ENCODE measurements at regions not wholly inside any gene's neighbourhood (a gene's known extent, or its start where the extent isn't known, plus 50 kb on each side); places are given as distances from the start of the nearest gene placed in this dataset.

DNA sequence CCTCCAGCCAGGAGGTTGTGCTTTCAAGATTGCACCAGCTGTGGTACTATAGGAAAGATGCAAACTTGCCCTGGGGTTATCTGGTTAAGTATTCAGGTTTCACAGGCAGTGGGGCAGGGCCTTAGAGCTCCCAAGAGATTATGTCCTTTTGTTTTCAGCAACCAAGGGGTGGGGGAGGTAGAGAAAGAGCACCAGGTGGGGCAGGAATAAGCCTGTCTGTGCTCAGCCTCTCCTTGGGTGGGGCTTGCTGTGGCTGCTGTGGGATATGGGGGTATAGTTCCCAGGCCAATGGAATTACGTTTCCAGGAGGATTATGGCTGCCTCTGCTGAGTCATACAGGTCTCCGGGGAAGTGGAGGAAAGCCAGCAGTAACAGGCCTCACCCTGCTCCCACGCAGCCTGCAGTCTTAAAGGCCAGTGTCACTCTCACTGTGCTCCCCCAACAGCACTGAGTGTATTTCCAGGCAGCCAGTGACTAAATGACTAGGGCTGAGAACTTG, 508.6 kb downstream of the RWDD3 start:
- peak; percentile 90 for DNase-seq (ENCODE audit: low read depth)
- TF ChIP-seq, protein P1, sequence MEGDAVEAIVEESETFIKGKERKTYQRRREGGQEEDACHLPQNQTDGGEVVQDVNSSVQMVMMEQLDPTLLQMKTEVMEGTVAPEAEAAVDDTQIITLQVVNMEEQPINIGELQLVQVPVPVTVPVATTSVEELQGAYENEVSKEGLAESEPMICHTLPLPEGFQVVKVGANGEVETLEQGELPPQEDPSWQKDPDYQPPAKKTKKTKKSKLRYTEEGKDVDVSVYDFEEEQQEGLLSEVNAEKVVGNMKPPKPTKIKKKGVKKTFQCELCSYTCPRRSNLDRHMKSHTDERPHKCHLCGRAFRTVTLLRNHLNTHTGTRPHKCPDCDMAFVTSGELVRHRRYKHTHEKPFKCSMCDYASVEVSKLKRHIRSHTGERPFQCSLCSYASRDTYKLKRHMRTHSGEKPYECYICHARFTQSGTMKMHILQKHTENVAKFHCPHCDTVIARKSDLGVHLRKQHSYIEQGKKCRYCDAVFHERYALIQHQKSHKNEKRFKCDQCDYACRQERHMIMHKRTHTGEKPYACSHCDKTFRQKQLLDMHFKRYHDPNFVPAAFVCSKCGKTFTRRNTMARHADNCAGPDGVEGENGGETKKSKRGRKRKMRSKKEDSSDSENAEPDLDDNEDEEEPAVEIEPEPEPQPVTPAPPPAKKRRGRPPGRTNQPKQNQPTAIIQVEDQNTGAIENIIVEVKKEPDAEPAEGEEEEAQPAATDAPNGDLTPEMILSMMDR (conservative IDR thresholded peaks at IDR 0.05; ENCODE audit: control insufficient read depth, insufficient read depth, low read depth, low read length), result no peak
- no peak overlapping the region for H3K4me3 ChIP-seq (ENCODE audit: control insufficient read depth, low read depth, low read length)

DNA sequence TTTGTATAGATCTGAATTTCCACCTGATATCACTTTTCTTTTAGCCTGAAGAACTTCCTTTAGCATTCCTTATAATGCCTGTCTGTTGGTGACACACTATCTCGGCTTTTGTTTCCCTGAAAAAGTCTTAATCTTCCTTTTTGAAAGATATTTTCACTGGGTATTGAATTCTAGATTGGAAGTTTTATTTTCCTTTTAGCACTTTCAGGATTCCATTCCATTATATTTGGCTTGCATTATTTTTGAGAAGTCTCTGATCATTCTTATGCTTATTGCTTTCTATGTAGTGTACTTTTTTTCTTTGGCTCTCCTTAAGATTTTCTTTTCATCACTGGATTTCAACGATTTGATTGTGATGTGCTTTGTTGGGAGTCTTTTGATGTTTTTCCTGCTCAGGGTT, 510.7 kb downstream of the RWDD3 start:
- no peak overlapping the region for H3K4me3 ChIP-seq (ENCODE audit: control insufficient read depth, low read depth, low read length)
- DNase-seq (ENCODE audit: low read depth), result no peak
- TF ChIP-seq, protein P1 (conservative IDR thresholded peaks at IDR 0.05; ENCODE audit: control insufficient read depth, insufficient read depth, low read depth, low read length), result no peak

DNA sequence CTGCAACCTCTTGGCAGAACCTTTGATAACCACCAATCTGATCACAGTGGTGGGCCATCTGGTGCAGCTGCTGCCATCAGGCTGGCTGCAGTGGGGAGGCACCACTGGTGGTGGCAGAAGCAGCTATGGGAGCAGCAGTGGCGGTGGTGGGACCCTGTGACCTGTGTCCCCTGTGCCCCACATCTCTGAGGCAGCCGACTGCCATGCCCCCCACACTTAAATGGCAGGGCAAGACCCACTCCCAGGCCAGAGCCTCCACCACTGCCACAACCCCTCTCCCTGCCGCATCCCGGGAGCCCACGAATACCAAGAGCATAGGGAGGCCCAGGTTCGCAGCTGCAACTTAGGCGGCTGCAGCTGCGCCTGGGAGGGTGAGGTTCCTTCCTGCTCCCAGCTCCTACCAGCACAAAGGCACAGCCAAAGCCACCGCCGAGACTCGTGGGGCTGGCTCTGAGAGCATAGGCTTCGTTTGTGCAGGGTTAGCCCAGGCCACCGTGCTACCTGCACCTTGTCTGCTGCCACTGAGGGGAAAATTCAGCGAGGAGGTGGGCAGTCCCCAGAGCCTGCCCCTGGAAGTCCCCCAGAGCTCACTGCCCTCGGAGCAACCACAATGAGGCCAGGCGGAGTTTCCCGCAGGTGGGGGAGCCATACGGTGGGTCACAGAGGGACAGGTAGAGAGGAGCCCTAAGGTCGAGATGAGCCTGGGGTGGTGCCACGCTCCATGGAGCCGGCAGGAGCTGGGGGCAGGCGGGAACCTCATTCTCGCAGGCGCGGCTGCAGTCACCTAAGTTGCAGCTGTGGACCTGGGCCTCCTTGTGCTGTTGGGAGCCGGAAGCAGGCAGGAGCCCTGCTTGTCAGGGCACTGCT, 518.7 kb downstream of the RWDD3 start:
- TF ChIP-seq, protein P1 (conservative IDR thresholded peaks at IDR 0.05; ENCODE audit: control insufficient read depth, insufficient read depth, low read depth, low read length), result no peak
- DNase-seq (ENCODE audit: low read depth), result no peak
- H3K4me3 ChIP-seq (ENCODE audit: control insufficient read depth, low read depth, low read length), result no peak overlapping the region

DNA sequence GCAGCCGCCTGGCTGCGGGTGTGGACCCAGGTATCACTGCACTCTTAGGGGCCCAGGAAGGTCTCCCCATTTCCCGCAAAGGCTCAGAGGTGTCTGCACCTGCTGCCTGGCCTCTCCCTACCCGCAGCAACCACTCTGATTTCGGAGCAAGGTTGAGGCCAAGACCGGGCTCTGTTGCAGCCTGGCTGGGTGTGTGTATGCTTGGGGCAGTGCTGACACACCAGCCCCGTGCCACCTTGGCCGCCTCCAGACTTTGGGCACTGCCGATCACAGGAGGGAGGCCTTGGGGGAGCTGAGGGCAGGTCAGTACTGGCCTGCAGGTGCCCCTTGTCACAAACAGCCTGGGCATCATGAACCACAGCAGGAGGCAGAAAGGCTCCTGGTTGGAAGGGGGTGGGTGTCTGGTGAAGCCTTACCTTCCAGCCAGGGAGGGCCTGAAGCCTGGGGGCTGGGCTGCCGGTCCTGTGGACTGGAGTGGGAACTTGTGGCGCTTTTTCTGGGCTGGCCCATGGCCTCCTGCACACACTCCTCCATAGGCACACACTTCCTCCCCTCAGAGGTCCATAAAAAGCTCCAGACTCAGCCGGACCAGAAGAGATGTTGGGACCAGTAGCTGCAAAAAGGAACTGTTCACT, 519.5 kb downstream of the RWDD3 start:
- DNase-seq (ENCODE audit: low read depth), result no peak
- TF ChIP-seq, protein P1 (conservative IDR thresholded peaks at IDR 0.05; ENCODE audit: control insufficient read depth, insufficient read depth, low read depth, low read length), result no peak
- H3K4me3 ChIP-seq (ENCODE audit: control insufficient read depth, low read depth, low read length), result no peak overlapping the region

DNA sequence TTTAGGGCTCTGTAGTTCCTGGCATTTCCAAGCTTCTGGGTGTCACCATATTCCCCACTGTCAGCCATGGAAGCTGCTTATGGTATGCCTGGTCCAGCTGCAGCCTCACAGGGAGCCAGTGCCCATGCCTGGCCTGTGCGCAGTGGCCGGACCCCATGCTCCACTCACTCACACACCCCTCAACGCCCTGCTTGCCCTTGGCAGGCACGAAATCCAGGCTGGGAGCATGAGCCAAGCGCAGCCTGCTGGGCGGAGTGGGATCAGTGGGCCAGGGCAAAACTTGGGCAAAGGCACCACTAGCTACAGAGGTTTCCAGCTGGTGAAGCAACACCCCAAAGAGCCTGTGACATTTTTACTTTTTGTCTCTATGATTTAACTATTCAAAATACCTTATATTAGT, 520.4 kb downstream of the RWDD3 start:
- DNase-seq (ENCODE audit: low read depth), result no peak
- TF ChIP-seq, protein P1 (conservative IDR thresholded peaks at IDR 0.05; ENCODE audit: control insufficient read depth, insufficient read depth, low read depth, low read length), result no peak
- no peak overlapping the region for H3K4me3 ChIP-seq (ENCODE audit: control insufficient read depth, low read depth, low read length)

DNA sequence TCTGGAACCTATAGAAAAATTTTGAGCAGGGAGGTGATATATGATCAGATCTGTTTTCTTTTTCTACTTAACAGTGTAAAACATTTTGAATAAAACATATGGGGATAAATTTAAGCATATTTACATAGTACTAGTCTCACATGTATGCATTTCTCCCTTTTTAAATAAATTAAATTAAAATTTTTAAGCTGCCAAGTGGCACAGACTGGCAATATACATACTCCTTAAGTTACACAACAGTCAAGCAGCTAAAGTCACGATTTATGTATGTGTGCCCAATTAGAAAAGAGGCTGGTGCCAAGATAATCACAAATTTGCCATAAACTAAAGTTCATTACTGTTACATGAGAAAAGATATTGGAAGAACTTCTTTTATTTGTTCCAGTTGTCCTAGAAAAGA, 532.0 kb downstream of the RWDD3 start:
- H3K4me3 ChIP-seq (ENCODE audit: control insufficient read depth, low read depth, low read length), result no peak overlapping the region
- no peak for DNase-seq (ENCODE audit: low read depth)
- TF ChIP-seq, protein P1 (conservative IDR thresholded peaks at IDR 0.05; ENCODE audit: control insufficient read depth, insufficient read depth, low read depth, low read length), result no peak

All from fibroblast of mammary gland (primary cell).